ENCODE measurements at regions not wholly inside any gene's neighbourhood (a gene's known extent, or its start where the extent isn't known, plus 50 kb on each side); places are given as distances from the start of the nearest gene placed in this dataset.

DNA sequence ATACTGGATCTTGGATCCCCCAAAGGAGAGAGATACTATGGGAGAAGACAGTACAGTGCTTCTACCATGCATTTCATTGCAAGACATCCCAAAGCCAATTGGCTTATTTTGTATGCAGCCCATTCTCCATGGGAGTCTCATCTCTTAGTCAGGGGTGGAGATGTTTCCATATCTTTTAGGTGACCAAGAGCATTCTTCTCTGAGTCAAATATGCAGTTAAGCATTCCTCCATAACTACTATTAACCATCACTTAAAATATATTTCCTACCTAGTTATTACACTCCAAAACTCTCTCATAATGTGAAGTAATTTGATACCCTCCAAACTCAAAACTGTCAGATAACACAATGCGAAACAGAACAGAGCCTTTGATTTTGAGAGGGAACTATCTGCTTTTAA, 542.6 kb downstream of the HDGFL1 start:
- Histone ChIP-seq H3K4me1 (no peaks in the 10 kb centered on the region), H3K36me3 (no peaks in the 10 kb centered on the region), H3K9me3 (peaks cover 0 to 23% (median 8%) of the 10 kb centered on the region in 12 donors), H3K27ac (no peak overlapping the region), H3K4me3 (no peak overlapping the region), H3K27me3 (no peaks in the 10 kb centered on the region)
- ATAC-seq (no peak), DNase-seq (no peak)
- WGBS, 4 donors, result 91 to 96% (median 94%) methylated on average over 1 of the region's 1 CpG
- TF ChIP-seq, protein P1, sequence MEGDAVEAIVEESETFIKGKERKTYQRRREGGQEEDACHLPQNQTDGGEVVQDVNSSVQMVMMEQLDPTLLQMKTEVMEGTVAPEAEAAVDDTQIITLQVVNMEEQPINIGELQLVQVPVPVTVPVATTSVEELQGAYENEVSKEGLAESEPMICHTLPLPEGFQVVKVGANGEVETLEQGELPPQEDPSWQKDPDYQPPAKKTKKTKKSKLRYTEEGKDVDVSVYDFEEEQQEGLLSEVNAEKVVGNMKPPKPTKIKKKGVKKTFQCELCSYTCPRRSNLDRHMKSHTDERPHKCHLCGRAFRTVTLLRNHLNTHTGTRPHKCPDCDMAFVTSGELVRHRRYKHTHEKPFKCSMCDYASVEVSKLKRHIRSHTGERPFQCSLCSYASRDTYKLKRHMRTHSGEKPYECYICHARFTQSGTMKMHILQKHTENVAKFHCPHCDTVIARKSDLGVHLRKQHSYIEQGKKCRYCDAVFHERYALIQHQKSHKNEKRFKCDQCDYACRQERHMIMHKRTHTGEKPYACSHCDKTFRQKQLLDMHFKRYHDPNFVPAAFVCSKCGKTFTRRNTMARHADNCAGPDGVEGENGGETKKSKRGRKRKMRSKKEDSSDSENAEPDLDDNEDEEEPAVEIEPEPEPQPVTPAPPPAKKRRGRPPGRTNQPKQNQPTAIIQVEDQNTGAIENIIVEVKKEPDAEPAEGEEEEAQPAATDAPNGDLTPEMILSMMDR (IDR thresholded peaks at IDR 0.05), result no peak
- no peak for TF ChIP-seq POLR2A (IDR thresholded peaks at IDR 0.05)
- intact Hi-C loops (cut with DNase I), result no loop called here

DNA sequence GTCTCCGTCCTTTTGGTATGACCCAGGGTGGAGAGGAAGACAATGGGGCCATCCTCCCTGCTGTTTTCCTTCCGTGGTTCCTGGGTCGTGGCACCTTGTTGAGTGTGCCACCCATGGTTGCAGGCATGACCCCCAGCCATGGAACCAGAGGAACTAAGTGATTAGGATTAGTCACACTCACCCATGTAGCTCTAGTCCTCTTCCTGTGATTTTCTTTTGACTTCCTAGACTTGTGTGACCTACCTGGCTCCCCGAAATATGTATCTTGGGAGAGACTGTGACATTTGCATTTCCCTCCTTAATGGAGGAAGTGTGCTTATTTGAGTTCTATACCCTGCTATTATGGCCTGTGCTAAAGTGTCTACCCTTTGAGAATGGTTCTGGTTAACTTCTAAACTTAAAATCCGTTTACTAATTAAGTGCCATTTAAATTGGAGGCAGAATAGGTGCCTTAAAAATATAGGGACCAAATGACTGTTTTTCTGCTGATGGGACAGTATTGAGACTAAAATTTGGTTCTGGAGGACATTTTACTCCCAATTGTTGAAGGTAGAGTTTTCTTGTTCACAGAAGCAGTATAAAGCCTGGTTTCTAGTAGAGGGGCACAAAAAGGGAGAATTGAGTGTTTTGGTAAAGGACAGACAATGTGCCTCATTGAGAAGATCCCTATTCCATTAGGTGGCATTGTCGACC, 545.6 kb downstream of the HDGFL1 start:
- Histone ChIP-seq H3K36me3 (no peaks in the 10 kb centered on the region), H3K4me1 (no peaks in the 10 kb centered on the region), H3K9me3 (peaks cover 0 to 23% (median 8%) of the 10 kb centered on the region in 12 donors), H3K27ac (no peak overlapping the region), H3K4me3 (no peak overlapping the region), H3K27me3 (no peaks in the 10 kb centered on the region)
- intact Hi-C loops (cut with DNase I), result no loop called here
- 73 to 77% (median 75%) methylated on average over 6 of the region's 6 CpGs for WGBS, 4 donors
- TF ChIP-seq, protein P1 (IDR thresholded peaks at IDR 0.05), result no peak
- no peak for TF ChIP-seq POLR2A (IDR thresholded peaks at IDR 0.05)
- DNase-seq (no peak), ATAC-seq (no peak)

DNA sequence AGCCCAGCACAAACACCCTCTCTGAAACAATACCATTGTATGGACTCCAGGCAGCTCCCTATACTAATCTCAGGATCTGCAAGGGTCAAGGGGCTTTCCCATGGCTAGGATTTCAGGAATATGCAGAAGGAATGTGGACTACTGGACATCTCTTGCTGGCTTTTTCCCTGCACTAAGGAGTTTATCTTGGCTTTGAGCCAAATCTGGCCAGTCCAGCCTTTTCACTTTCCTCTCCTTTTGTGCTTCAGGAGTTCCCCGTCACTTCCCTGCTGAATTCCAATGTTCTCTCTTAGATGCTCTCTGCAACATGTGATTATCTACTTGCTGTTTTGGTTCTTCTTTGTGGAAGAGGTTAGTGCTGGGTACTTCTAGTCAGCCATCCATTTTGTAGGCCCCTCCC, 568.2 kb downstream of the HDGFL1 start:
- Histone ChIP-seq H3K27me3 (no peaks in the 10 kb centered on the region), H3K4me1 (no peaks in the 10 kb centered on the region), H3K4me3 (no peak overlapping the region), H3K36me3 (no peaks in the 10 kb centered on the region), H3K27ac (no peak overlapping the region), H3K9me3 (peaks cover 0 to 36% (median 11%) of the 10 kb centered on the region in 12 donors)
- TF ChIP-seq POLR2A (IDR thresholded peaks at IDR 0.05), result no peak
- TF ChIP-seq, protein P1 (IDR thresholded peaks at IDR 0.05), result no peak
- 61 to 72% (median 70%) methylated on average over 1 of the region's 1 CpG for WGBS, 4 donors
- ATAC-seq, result no peak
- intact Hi-C loops (cut with DNase I), result no loop called here
- DNase-seq, result no peak

DNA sequence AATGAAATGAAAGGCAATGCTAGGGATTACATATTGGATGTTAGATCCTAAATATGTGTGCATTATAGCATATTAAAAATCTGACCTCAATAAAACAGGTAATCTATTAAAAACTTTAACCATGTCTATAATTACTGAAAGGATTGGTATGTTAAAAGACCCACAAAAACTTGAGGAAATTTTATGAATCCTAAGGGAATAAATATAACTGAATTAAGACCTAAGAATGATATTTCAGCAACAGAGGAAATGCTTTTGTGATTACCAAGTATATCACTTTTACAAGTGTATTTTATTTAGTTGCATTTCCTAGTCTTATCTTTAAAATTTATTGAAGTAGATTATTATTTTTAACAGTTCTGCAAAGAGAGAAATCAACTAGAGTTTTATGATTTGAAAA, 571.5 kb downstream of the HDGFL1 start:
- intact Hi-C loops (cut with DNase I), result no loop called here
- H3K4me1 ChIP-seq, result no peaks in the 10 kb centered on the region
- DNase-seq, result no peak

More for the DNA sequence above, 571.5 kb downstream of the HDGFL1 start:
- Histone ChIP-seq H3K9me3 (peaks cover 0 to 13% (median 5%) of the 10 kb centered on the region in 12 donors), H3K4me3 (no peak overlapping the region), H3K27ac (no peak overlapping the region), H3K36me3 (no peaks in the 10 kb centered on the region), H3K27me3 (no peaks in the 10 kb centered on the region)
- ATAC-seq, result no peak
- TF ChIP-seq, protein P1 (IDR thresholded peaks at IDR 0.05), result no peak
- no peak for TF ChIP-seq POLR2A (IDR thresholded peaks at IDR 0.05)
